ENCODE measurements at regions not wholly inside any gene's neighbourhood (a gene's known extent, or its start where the extent isn't known, plus 50 kb on each side); places are given as distances from the start of the nearest gene placed in this dataset.

- H3K4me3 ChIP-seq (ENCODE audit: low read depth in 1 of 2, low read length in 2 of 2), result no peak overlapping the region
- H3K27ac ChIP-seq (ENCODE audit: low read depth, low read length), result no peak overlapping the region
- no peaks in the 10 kb centered on the region for H3K9me3 ChIP-seq (ENCODE audit: control insufficient read depth in 1 of 2, low read length in 2 of 2)
- H3K4me1 ChIP-seq (ENCODE audit: control insufficient read depth in 1 of 2, insufficient read depth in 2 of 2, low read length in 2 of 2), result no peaks in the 10 kb centered on the region
- H3K36me3 ChIP-seq (ENCODE audit: control insufficient read depth in 1 of 2, insufficient read depth in 2 of 2, low read length in 2 of 2), result no peaks in the 10 kb centered on the region
- H3K9ac ChIP-seq (ENCODE audit: low read depth in 1 of 2, low read length in 2 of 2), result no peak overlapping the region
- H3K27me3 ChIP-seq (ENCODE audit: control insufficient read depth in 1 of 2, insufficient read depth in 2 of 2, low read length in 2 of 2), result no peaks in the 10 kb centered on the region
Observed at GRCh38 chr10:55104738-55105137, 303.7 kb upstream of the PCDH15 start.

GRCh38 chr10:55098452-55098851 is 297.4 kb upstream of the PCDH15 start:
- Histone ChIP-seq H3K36me3 (ENCODE audit: control insufficient read depth in 1 of 2, insufficient read depth in 2 of 2, low read length in 2 of 2) (no peaks in the 10 kb centered on the region), H3K27ac (ENCODE audit: low read depth, low read length) (no peak overlapping the region), H3K9me3 (ENCODE audit: control insufficient read depth in 1 of 2, low read length in 2 of 2) (no peaks in the 10 kb centered on the region), H3K27me3 (ENCODE audit: control insufficient read depth in 1 of 2, insufficient read depth in 2 of 2, low read length in 2 of 2) (no peaks in the 10 kb centered on the region), H3K4me3 (ENCODE audit: low read depth in 1 of 2, low read length in 2 of 2) (no peak overlapping the region), H3K4me1 (ENCODE audit: control insufficient read depth in 1 of 2, insufficient read depth in 2 of 2, low read length in 2 of 2) (no peaks in the 10 kb centered on the region), H3K9ac (ENCODE audit: low read depth in 1 of 2, low read length in 2 of 2) (no peak overlapping the region)

- Histone ChIP-seq H3K27ac (ENCODE audit: low read depth, low read length) (no peak overlapping the region), H3K36me3 (ENCODE audit: control insufficient read depth in 1 of 2, insufficient read depth in 2 of 2, low read length in 2 of 2) (no peaks in the 10 kb centered on the region), H3K27me3 (ENCODE audit: control insufficient read depth in 1 of 2, insufficient read depth in 2 of 2, low read length in 2 of 2) (no peaks in the 10 kb centered on the region), H3K4me3 (ENCODE audit: low read depth in 1 of 2, low read length in 2 of 2) (no peak overlapping the region), H3K9ac (ENCODE audit: low read depth in 1 of 2, low read length in 2 of 2) (no peak overlapping the region), H3K9me3 (ENCODE audit: control insufficient read depth in 1 of 2, low read length in 2 of 2) (no peaks in the 10 kb centered on the region), H3K4me1 (ENCODE audit: control insufficient read depth in 1 of 2, insufficient read depth in 2 of 2, low read length in 2 of 2) (no peaks in the 10 kb centered on the region)
Observed at GRCh38 chr10:55091691-55092328, 290.8 kb upstream of the PCDH15 start.

GRCh38 chr10:55078121-55078520 is 277.1 kb upstream of the PCDH15 start:
- Histone ChIP-seq H3K36me3 (ENCODE audit: control insufficient read depth in 1 of 2, insufficient read depth in 2 of 2, low read length in 2 of 2) (no peaks in the 10 kb centered on the region), H3K27me3 (ENCODE audit: control insufficient read depth in 1 of 2, insufficient read depth in 2 of 2, low read length in 2 of 2) (no peaks in the 10 kb centered on the region), H3K9me3 (ENCODE audit: control insufficient read depth in 1 of 2, low read length in 2 of 2) (no peaks in the 10 kb centered on the region), H3K4me3 (ENCODE audit: low read depth in 1 of 2, low read length in 2 of 2) (no peak overlapping the region), H3K9ac (ENCODE audit: low read depth in 1 of 2, low read length in 2 of 2) (no peak overlapping the region), H3K27ac (ENCODE audit: low read depth, low read length) (no peak overlapping the region), H3K4me1 (ENCODE audit: control insufficient read depth in 1 of 2, insufficient read depth in 2 of 2, low read length in 2 of 2) (no peaks in the 10 kb centered on the region)

GRCh38 chr10:55065185-55065584 is 264.2 kb upstream of the PCDH15 start:
- Histone ChIP-seq H3K9me3 (ENCODE audit: control insufficient read depth in 1 of 2, low read length in 2 of 2) (no peaks in the 10 kb centered on the region), H3K9ac (ENCODE audit: low read depth in 1 of 2, low read length in 2 of 2) (no peak overlapping the region), H3K36me3 (ENCODE audit: control insufficient read depth in 1 of 2, insufficient read depth in 2 of 2, low read length in 2 of 2) (no peaks in the 10 kb centered on the region), H3K4me3 (ENCODE audit: low read depth in 1 of 2, low read length in 2 of 2) (no peak overlapping the region), H3K27ac (ENCODE audit: low read depth, low read length) (no peak overlapping the region), H3K27me3 (ENCODE audit: control insufficient read depth in 1 of 2, insufficient read depth in 2 of 2, low read length in 2 of 2) (no peaks in the 10 kb centered on the region), H3K4me1 (ENCODE audit: control insufficient read depth in 1 of 2, insufficient read depth in 2 of 2, low read length in 2 of 2) (no peaks in the 10 kb centered on the region)

- H3K4me1 ChIP-seq (ENCODE audit: control insufficient read depth in 1 of 2, insufficient read depth in 2 of 2, low read length in 2 of 2), result no peaks in the 10 kb centered on the region
- no peaks in the 10 kb centered on the region for H3K9me3 ChIP-seq (ENCODE audit: control insufficient read depth in 1 of 2, low read length in 2 of 2)
- no peak overlapping the region for H3K9ac ChIP-seq (ENCODE audit: low read depth in 1 of 2, low read length in 2 of 2)
- H3K27me3 ChIP-seq (ENCODE audit: control insufficient read depth in 1 of 2, insufficient read depth in 2 of 2, low read length in 2 of 2), result no peaks in the 10 kb centered on the region
- H3K27ac ChIP-seq (ENCODE audit: low read depth, low read length), result no peak overlapping the region
- H3K4me3 ChIP-seq (ENCODE audit: low read depth in 1 of 2, low read length in 2 of 2), result no peak overlapping the region
- no peaks in the 10 kb centered on the region for H3K36me3 ChIP-seq (ENCODE audit: control insufficient read depth in 1 of 2, insufficient read depth in 2 of 2, low read length in 2 of 2)
Observed at GRCh38 chr10:55063811-55064210, 262.8 kb upstream of the PCDH15 start.

- no peaks in the 10 kb centered on the region for H3K27me3 ChIP-seq (ENCODE audit: control insufficient read depth in 1 of 2, insufficient read depth in 2 of 2, low read length in 2 of 2)
- no peaks in the 10 kb centered on the region for H3K36me3 ChIP-seq (ENCODE audit: control insufficient read depth in 1 of 2, insufficient read depth in 2 of 2, low read length in 2 of 2)
- H3K27ac ChIP-seq (ENCODE audit: low read depth, low read length), result no peak overlapping the region
- H3K9me3 ChIP-seq (ENCODE audit: control insufficient read depth in 1 of 2, low read length in 2 of 2), result no peaks in the 10 kb centered on the region
- H3K9ac ChIP-seq (ENCODE audit: low read depth in 1 of 2, low read length in 2 of 2), result no peak overlapping the region
- no peak overlapping the region for H3K4me3 ChIP-seq (ENCODE audit: low read depth in 1 of 2, low read length in 2 of 2)
- H3K4me1 ChIP-seq (ENCODE audit: control insufficient read depth in 1 of 2, insufficient read depth in 2 of 2, low read length in 2 of 2), result no peaks in the 10 kb centered on the region
Observed at GRCh38 chr10:55062349-55062748, 261.3 kb upstream of the PCDH15 start.

- Histone ChIP-seq H3K27me3 (ENCODE audit: control insufficient read depth in 1 of 2, insufficient read depth in 2 of 2, low read length in 2 of 2) (no peaks in the 10 kb centered on the region), H3K9ac (ENCODE audit: low read depth in 1 of 2, low read length in 2 of 2) (no peak overlapping the region), H3K9me3 (ENCODE audit: control insufficient read depth in 1 of 2, low read length in 2 of 2) (no peaks in the 10 kb centered on the region), H3K27ac (ENCODE audit: low read depth, low read length) (no peak overlapping the region), H3K4me1 (ENCODE audit: control insufficient read depth in 1 of 2, insufficient read depth in 2 of 2, low read length in 2 of 2) (no peaks in the 10 kb centered on the region), H3K36me3 (ENCODE audit: control insufficient read depth in 1 of 2, insufficient read depth in 2 of 2, low read length in 2 of 2) (no peaks in the 10 kb centered on the region), H3K4me3 (ENCODE audit: low read depth in 1 of 2, low read length in 2 of 2) (no peak overlapping the region)
Observed at GRCh38 chr10:55058800-55059199, 257.8 kb upstream of the PCDH15 start.

GRCh38 chr10:55051515-55051914 is 250.5 kb upstream of the PCDH15 start:
- Histone ChIP-seq H3K4me3 (ENCODE audit: low read depth in 1 of 2, low read length in 2 of 2) (no peak overlapping the region), H3K27me3 (ENCODE audit: control insufficient read depth in 1 of 2, insufficient read depth in 2 of 2, low read length in 2 of 2) (no peaks in the 10 kb centered on the region), H3K36me3 (ENCODE audit: control insufficient read depth in 1 of 2, insufficient read depth in 2 of 2, low read length in 2 of 2) (no peaks in the 10 kb centered on the region), H3K9me3 (ENCODE audit: control insufficient read depth in 1 of 2, low read length in 2 of 2) (no peaks in the 10 kb centered on the region), H3K4me1 (ENCODE audit: control insufficient read depth in 1 of 2, insufficient read depth in 2 of 2, low read length in 2 of 2) (no peaks in the 10 kb centered on the region), H3K9ac (ENCODE audit: low read depth in 1 of 2, low read length in 2 of 2) (no peak overlapping the region), H3K27ac (ENCODE audit: low read depth, low read length) (no peak overlapping the region)

GRCh38 chr10:55048830-55049498 is 247.9 kb upstream of the PCDH15 start:
- Histone ChIP-seq H3K9ac (ENCODE audit: low read depth in 1 of 2, low read length in 2 of 2) (no peak overlapping the region), H3K4me3 (ENCODE audit: low read depth in 1 of 2, low read length in 2 of 2) (no peak overlapping the region)

More at GRCh38 chr10:55048830-55049498, 247.9 kb upstream of the PCDH15 start:
- H3K4me1 ChIP-seq (ENCODE audit: control insufficient read depth in 1 of 2, insufficient read depth in 2 of 2, low read length in 2 of 2), result no peaks in the 10 kb centered on the region
- no peaks in the 10 kb centered on the region for H3K36me3 ChIP-seq (ENCODE audit: control insufficient read depth in 1 of 2, insufficient read depth in 2 of 2, low read length in 2 of 2)
- H3K9me3 ChIP-seq (ENCODE audit: control insufficient read depth in 1 of 2, low read length in 2 of 2), result no peaks in the 10 kb centered on the region
- no peak overlapping the region for H3K27ac ChIP-seq (ENCODE audit: low read depth, low read length)
- H3K27me3 ChIP-seq (ENCODE audit: control insufficient read depth in 1 of 2, insufficient read depth in 2 of 2, low read length in 2 of 2), result no peaks in the 10 kb centered on the region
